Large intestine (tissue), 3 donors: ENCODE measurements at regions not wholly inside any gene's neighbourhood (a gene's known extent, or its start where the extent isn't known, plus 50 kb on each side); places are given as distances from the start of the nearest gene placed in this dataset.

ENCODE experiments used
- DNase-seq, 2 donors: peaks; one replicate each; pipeline versions ENCODE4 v3.0.0 to v3.0.0-alpha.2; 2013
- H3K27ac ChIP-seq: one replicate; pipeline ENCODE4 v1.5.1; 2013; ENCODE audit warnings: low read length
- H3K27me3 ChIP-seq: 2 replicates; pipeline ENCODE4 v1.6.1; 2013; ENCODE audit warnings: low read length; ENCODE audit not compliant: control insufficient read depth, insufficient read depth
- H3K36me3 ChIP-seq: 2 replicates; pipeline ENCODE4 v1.6.1; 2013; ENCODE audit warnings: low read length; ENCODE audit not compliant: control insufficient read depth, insufficient read depth
- H3K4me1 ChIP-seq: one replicate; pipeline ENCODE4 v1.6.1; 2013; ENCODE audit warnings: low read length; ENCODE audit not compliant: control insufficient read depth, insufficient read depth
- H3K4me3 ChIP-seq: one replicate; pipeline ENCODE4 v1.5.1; 2013; ENCODE audit warnings: low read length
- H3K9me3 ChIP-seq: one replicate; pipeline ENCODE4 v1.6.1; 2013; ENCODE audit warnings: mild to moderate bottlenecking, low read depth, low read length, moderate library complexity; ENCODE audit not compliant: control insufficient read depth
- WGBS: methylation state at CpG from one replicate; pipeline ENCODE4 v1.1.5; 2013; ENCODE audit warnings: low lambda C conversion rate; ENCODE audit not compliant: insufficient coverage; 5-methylcytosine and 5-hydroxymethylcytosine counted together

- no CpG with 5 or more reads among the region's 1 CpG for WGBS
- H3K36me3 ChIP-seq: no peaks in the 10 kb centered on the region
Measured at GRCh38 chr9:7546261-7546660, 253.3 kb downstream of the DMAC1 start.

GRCh38 chr9:7545371-7546165 is 254.0 kb downstream of the DMAC1 start:
- no peaks in the 10 kb centered on the region for H3K4me1 ChIP-seq
- H3K36me3 ChIP-seq: no peaks in the 10 kb centered on the region
- no peaks in the 10 kb centered on the region for H3K27me3 ChIP-seq
- H3K9me3 ChIP-seq: no peaks in the 10 kb centered on the region
- 82% methylated on average over 2 of the region's 5 CpGs for WGBS
- no peak overlapping the region for H3K27ac ChIP-seq
- H3K4me3 ChIP-seq: no peak overlapping the region
- no peak for DNase-seq

More at GRCh38 chr9:7546261-7546660, 253.3 kb downstream of the DMAC1 start:
- H3K27ac ChIP-seq: no peak overlapping the region
- no peaks in the 10 kb centered on the region for H3K4me1 ChIP-seq
- H3K9me3 ChIP-seq: no peaks in the 10 kb centered on the region
- no peaks in the 10 kb centered on the region for H3K27me3 ChIP-seq
- no peak overlapping the region for H3K4me3 ChIP-seq
- DNase-seq: no peak

GRCh38 chr9:7542693-7543092 is 256.9 kb downstream of the DMAC1 start:
- Histone ChIP-seq H3K4me1 (no peaks in the 10 kb centered on the region), H3K27me3 (no peaks in the 10 kb centered on the region), H3K9me3 (no peaks in the 10 kb centered on the region), H3K4me3 (no peak overlapping the region), H3K36me3 (no peaks in the 10 kb centered on the region), H3K27ac (no peak overlapping the region)
- WGBS: no CpG with 5 or more reads among the region's 4 CpGs
- DNase-seq: no peak

GRCh38 chr9:7542126-7542525 is 257.5 kb downstream of the DMAC1 start:
- no peak overlapping the region for H3K4me3 ChIP-seq
- DNase-seq: no peak
- H3K36me3 ChIP-seq: no peaks in the 10 kb centered on the region
- H3K27me3 ChIP-seq: no peaks in the 10 kb centered on the region
- no peak overlapping the region for H3K27ac ChIP-seq
- no peaks in the 10 kb centered on the region for H3K4me1 ChIP-seq
- no peaks in the 10 kb centered on the region for H3K9me3 ChIP-seq
- WGBS: no CpG with 5 or more reads among the region's 2 CpGs

GRCh38 chr9:7536310-7536939 is 263.2 kb downstream of the DMAC1 start:
- peak; percentile 26 to 36 for DNase-seq
- Histone ChIP-seq H3K4me1 (no peaks in the 10 kb centered on the region), H3K9me3 (no peaks in the 10 kb centered on the region), H3K4me3 (no peak overlapping the region), H3K36me3 (no peaks in the 10 kb centered on the region), H3K27me3 (no peaks in the 10 kb centered on the region), H3K27ac (no peak overlapping the region)
- WGBS: no CpG with 5 or more reads among the region's 4 CpGs

- DNase-seq: no peak
- 100% methylated on average over 1 of the region's 5 CpGs for WGBS
Measured at GRCh38 chr9:7534211-7534935, 265.2 kb downstream of the DMAC1 start.

GRCh38 chr9:7533376-7534090 is 266.0 kb downstream of the DMAC1 start:
- Histone ChIP-seq H3K9me3 (no peaks in the 10 kb centered on the region), H3K27ac (no peak overlapping the region), H3K27me3 (no peaks in the 10 kb centered on the region), H3K4me3 (no peak overlapping the region), H3K36me3 (no peaks in the 10 kb centered on the region), H3K4me1 (no peaks in the 10 kb centered on the region)
- no peak for DNase-seq
- 88% methylated on average over 1 of the region's 6 CpGs for WGBS

More at GRCh38 chr9:7534211-7534935, 265.2 kb downstream of the DMAC1 start:
- Histone ChIP-seq H3K36me3 (no peaks in the 10 kb centered on the region), H3K9me3 (no peaks in the 10 kb centered on the region), H3K27ac (no peak overlapping the region), H3K4me1 (no peaks in the 10 kb centered on the region), H3K27me3 (no peaks in the 10 kb centered on the region), H3K4me3 (no peak overlapping the region)

- Histone ChIP-seq H3K36me3 (no peaks in the 10 kb centered on the region), H3K4me3 (no peak overlapping the region), H3K27me3 (no peaks in the 10 kb centered on the region), H3K27ac (no peak overlapping the region), H3K9me3 (no peaks in the 10 kb centered on the region), H3K4me1 (no peaks in the 10 kb centered on the region)
- no peak for DNase-seq
- 100% methylated on average over 2 of the region's 5 CpGs for WGBS
Measured at GRCh38 chr9:7523426-7524043, 276.0 kb downstream of the DMAC1 start.

- no peaks in the 10 kb centered on the region for H3K4me1 ChIP-seq
- no peak overlapping the region for H3K27ac ChIP-seq
- H3K36me3 ChIP-seq: no peaks in the 10 kb centered on the region
- no peaks in the 10 kb centered on the region for H3K9me3 ChIP-seq
- no CpG with 5 or more reads among the region's 5 CpGs for WGBS
- H3K27me3 ChIP-seq: no peaks in the 10 kb centered on the region
- DNase-seq: no peak
- no peak overlapping the region for H3K4me3 ChIP-seq
Measured at GRCh38 chr9:7520396-7520795, 279.2 kb downstream of the DMAC1 start.

GRCh38 chr9:7516376-7516775 is 283.2 kb downstream of the DMAC1 start:
- WGBS: no CpG with 5 or more reads among the region's 2 CpGs
- H3K4me1 ChIP-seq: no peaks in the 10 kb centered on the region
- no peaks in the 10 kb centered on the region for H3K9me3 ChIP-seq
- no peak for DNase-seq
- H3K27ac ChIP-seq: no peak overlapping the region
- no peaks in the 10 kb centered on the region for H3K27me3 ChIP-seq
- no peak overlapping the region for H3K4me3 ChIP-seq
- no peaks in the 10 kb centered on the region for H3K36me3 ChIP-seq
